GM23338 (cell line): ENCODE measurements at regions not wholly inside any gene's neighbourhood (a gene's known extent, or its start where the extent isn't known, plus 50 kb on each side); places are given as distances from the start of the nearest gene placed in this dataset.

Source experiments
- ATAC-seq: fragments of 200-7000 bp; cut with Tn5 transposase; 3 replicates; pipeline ENCODE4 v1.9.1; 2020
- DNase-seq: peaks from one replicate; pipeline ENCODE4 v3.0.0-alpha.2; 2015; ENCODE audit warnings: low spot score
- H2AFZ ChIP-seq: fragments of 200-600 bp; sonication (generic); 2 replicates; pipeline ENCODE4 v1.8.0; 2016; ENCODE audit warnings: antibody characterized with exemption, mild to moderate bottlenecking, moderate library complexity
- H3F3A ChIP-seq: fragments of 200-600 bp; sonication (generic); replicated peaks from 2 replicates; pipeline ENCODE4 v1.8.0; 2017; ENCODE audit warnings: antibody characterized with exemption, mixed run types, low read depth
- H3K27ac ChIP-seq: fragments of 200-600 bp; sonication (generic); 2 replicates; pipeline ENCODE4 v1.6.1; 2016; ENCODE audit warnings: low read depth
- H3K27me3 ChIP-seq: fragments of 200-600 bp; sonication (generic); 2 replicates; pipeline ENCODE4 v1.8.0; 2016; ENCODE audit warnings: mild to moderate bottlenecking, mixed run types, moderate library complexity; ENCODE audit not compliant: insufficient read depth
- H3K36me3 ChIP-seq: fragments of 200-600 bp; sonication (generic); 2 replicates; pipeline ENCODE4 v1.8.0; 2016; ENCODE audit warnings: mild to moderate bottlenecking; ENCODE audit not compliant: insufficient read depth
- H3K4me1 ChIP-seq: fragments of 200-600 bp; sonication (generic); 2 replicates; pipeline ENCODE4 v1.8.0; 2016; ENCODE audit warnings: mild to moderate bottlenecking, moderate library complexity; ENCODE audit not compliant: insufficient read depth
- H3K4me2 ChIP-seq: fragments of 200-600 bp; sonication (generic); 2 replicates; pipeline ENCODE4 v1.7.1; 2017; ENCODE audit warnings: mixed run types
- H3K4me3 ChIP-seq: fragments of 200-600 bp; sonication (generic); 2 replicates; pipeline ENCODE4 v1.6.1; 2016; ENCODE audit warnings: mixed run types
- H3K79me2 ChIP-seq: fragments of 200-600 bp; sonication (generic); replicated peaks from 2 replicates; pipeline ENCODE4 v1.8.0; 2017; ENCODE audit warnings: mild to moderate bottlenecking; ENCODE audit not compliant: insufficient read depth
- H3K9me2 ChIP-seq: fragments of 200-600 bp; sonication (generic); 2 replicates; pipeline ENCODE4 v1.8.0; 2017; ENCODE audit not compliant: insufficient read depth
- H4K20me1 ChIP-seq: fragments of 200-600 bp; sonication (generic); replicated peaks from 2 replicates; pipeline ENCODE4 v1.8.0; 2017; ENCODE audit warnings: mild to moderate bottlenecking; ENCODE audit not compliant: insufficient read depth
- H3K27ac Mint-ChIP-seq: 2 replicates; pipeline ENCODE4 v1.8.0; 2020; ENCODE audit warnings: inconsistent platforms, mild to moderate bottlenecking, moderate library complexity, mixed read lengths
- H3K27me3 Mint-ChIP-seq: 3 replicates; pipeline ENCODE4 v1.8.0; 2022; ENCODE audit warnings: low read depth, mild to moderate bottlenecking, moderate library complexity, mixed read lengths, inconsistent platforms; ENCODE audit not compliant: insufficient read depth, poor library complexity
- H3K36me3 Mint-ChIP-seq: 3 replicates; pipeline ENCODE4 v1.8.0; 2021; ENCODE audit warnings: low read depth, mild to moderate bottlenecking, inconsistent platforms, moderate library complexity, mixed read lengths
- H3K4me1 Mint-ChIP-seq: 3 replicates; pipeline ENCODE4 v1.8.0; 2020; ENCODE audit warnings: mild to moderate bottlenecking, inconsistent platforms, mixed read lengths
- H3K4me3 Mint-ChIP-seq: 3 replicates; pipeline ENCODE4 v1.8.0; 2021; ENCODE audit warnings: moderate library complexity, mild to moderate bottlenecking, inconsistent platforms, mixed read lengths
- H3K9me3 Mint-ChIP-seq: 3 replicates; pipeline ENCODE4 v1.8.0; 2020; ENCODE audit warnings: moderate library complexity, mild to moderate bottlenecking, inconsistent platforms, mixed read lengths
- CREB1 ChIP-seq: fragments of 250-450 bp; sonication (Bioruptor Pico); IDR thresholded peaks from 2 replicates; pipeline ENCODE4 v1.5.0; 2020; ENCODE audit warnings: low read depth, mild to moderate bottlenecking, moderate library complexity
- CTCF ChIP-seq, 2 experiments: fragments of 200-600 bp in 1 of 2; sonication (generic) in 1 of 2; conservative IDR thresholded peaks; 2 replicates each; pipeline versions ENCODE4 v1.5.1 to v1.6.1; 2016 to 2017; ENCODE audit warnings: antibody characterized with exemption in 2 of 2, low read depth in 2 of 2, mild to moderate bottlenecking in 2 of 2, moderate library complexity in 1 of 2
- ETS1 ChIP-seq: IDR thresholded peaks from 2 replicates; pipeline ENCODE4 v1.6.1; 2016; ENCODE audit warnings: antibody characterized with exemption
- EZH2 ChIP-seq: fragments of 200-600 bp; sonication (generic); IDR thresholded peaks from one replicate; pipeline ENCODE4 v1.8.0; 2017; ENCODE audit warnings: antibody characterized with exemption, mild to moderate bottlenecking, low read depth; ENCODE audit not compliant: unreplicated experiment
- EZH2phosphoT487 ChIP-seq: fragments of 200-600 bp; sonication (generic); IDR thresholded peaks from one replicate; pipeline ENCODE4 v1.8.1; 2018; ENCODE audit warnings: antibody characterized with exemption; ENCODE audit not compliant: unreplicated experiment
- JUNB ChIP-seq: IDR thresholded peaks from one replicate; pipeline ENCODE4 v1.6.1; 2016; ENCODE audit warnings: antibody characterized with exemption; ENCODE audit not compliant: unreplicated experiment
- NANOG ChIP-seq: IDR thresholded peaks from 2 replicates; pipeline ENCODE4 v1.6.1; 2016; ENCODE audit warnings: antibody characterized with exemption, borderline replicate concordance
- POLR2AphosphoS5 ChIP-seq: IDR thresholded peaks from 2 replicates; pipeline ENCODE4 v1.6.1; 2016; ENCODE audit warnings: antibody characterized with exemption, low read depth
- REST ChIP-seq: IDR thresholded peaks from one replicate; pipeline ENCODE4 v1.6.1; 2018; ENCODE audit warnings: antibody characterized with exemption; ENCODE audit not compliant: unreplicated experiment
- STAT1 ChIP-seq: IDR thresholded peaks from one replicate; pipeline ENCODE4 v1.6.1; 2016; ENCODE audit warnings: antibody characterized with exemption; ENCODE audit not compliant: unreplicated experiment
- ZNF114 ChIP-seq: fragments of 250-450 bp; sonication (Bioruptor Pico); IDR thresholded peaks from 2 replicates; pipeline ENCODE4 v1.5.0; 2020; ENCODE audit warnings: mild to moderate bottlenecking, moderate library complexity
- ZNF331 ChIP-seq: fragments of 250-450 bp; sonication (Bioruptor Pico); IDR thresholded peaks from 2 replicates; pipeline ENCODE4 v1.5.0; 2020; ENCODE audit warnings: low read depth, mild to moderate bottlenecking, moderate library complexity
- ZNF462 ChIP-seq: fragments of 250-450 bp; sonication (Bioruptor Pico); IDR thresholded peaks from 2 replicates; pipeline ENCODE4 v1.5.0; 2020; ENCODE audit warnings: mild to moderate bottlenecking, moderate library complexity

GRCh38 chr15:47964229-47964628 lies 156.6 kb upstream of the SLC24A5 start:
- Histone ChIP-seq H3K4me2 (no peak overlapping the region), H3K27ac (no peak overlapping the region), H3K27me3 (no peaks in the 10 kb centered on the region), H3K4me3 (no peak overlapping the region), H4K20me1 (no peaks in the 10 kb centered on the region), H3K79me2 (no peaks in the 10 kb centered on the region), H3K4me1 (peaks cover 9% of the 10 kb centered on the region; the same call in 1 of the 2 replicates), H3F3A (no peaks in the 10 kb centered on the region), H3K9me2 (0 out of 2 replicates have a peak, but pooled peaks cover 7% of the 10 kb centered on the region), H2AFZ (no peak overlapping the region), H3K36me3 (no peaks in the 10 kb centered on the region; the same call in 1 of the 2 replicates)
- Mint-ChIP-seq H3K27me3 (no peaks in the 10 kb centered on the region), H3K4me1 (peaks cover 24% of the 10 kb centered on the region), H3K9me3 (no peaks in the 10 kb centered on the region), H3K36me3 (no peaks in the 10 kb centered on the region), H3K4me3 (no peak overlapping the region), H3K27ac (no peak overlapping the region)
- TF ChIP-seq POLR2AphosphoS5 (no peak), EZH2phosphoT487 (no peak), CTCF (conservative IDR thresholded peaks at IDR 0.05; ENCODE audit: low read depth in 2 of 2) (no peak), CREB1 (CRISPR knock-in tag) (no peak), NANOG (no peak), ZNF331 (CRISPR knock-in tag) (no peak), REST (no peak), EZH2 (no peak), ZNF114 (no peak), ETS1 (no peak), ZNF462 (CRISPR knock-in tag) (no peak), JUNB (no peak), STAT1 (no peak)
- ATAC-seq (no peak), DNase-seq (no peak)
